Spleen (tissue), 3 donors: ENCODE measurements at regions not wholly inside any gene's neighbourhood (a gene's known extent, or its start where the extent isn't known, plus 50 kb on each side); places are given as distances from the start of the nearest gene placed in this dataset.

ENCODE experiments used
- POLR2A ChIP-seq, 3 donors: fragments of 450-650 bp; IDR thresholded peaks; one replicate each; pipeline ENCODE4 v1.5.1; 2017; ENCODE audit warnings: antibody characterized with exemption in 3 of 3, mild to moderate bottlenecking in 1 of 3
- POLR2AphosphoS5 ChIP-seq, 3 donors: sonication (generic); formaldehyde crosslinking; IDR thresholded peaks; one replicate each; pipeline ENCODE4 v1.5.1; 2017; ENCODE audit warnings: antibody characterized with exemption in 3 of 3

GRCh38 chr18:55918444-55918843, 330.5 kb upstream of the TCF4 start:
- no peak for TF ChIP-seq POLR2A (IDR thresholded peaks at IDR 0.05)
- TF ChIP-seq POLR2AphosphoS5 (IDR thresholded peaks at IDR 0.05): no peak
